Loucy (cell line): ENCODE measurements at regions not wholly inside any gene's neighbourhood (a gene's known extent, or its start where the extent isn't known, plus 50 kb on each side); places are given as distances from the start of the nearest gene placed in this dataset.

Experiments used
- H2AFZ ChIP-seq: fragments of 200-600 bp; sonication (generic); 2 replicates; pipeline ENCODE4 v1.6.0; 2016; ENCODE audit warnings: antibody characterized with exemption, mild to moderate bottlenecking, low read length, moderate library complexity
- H3F3A ChIP-seq: fragments of 200-600 bp; 2 replicates; pipeline ENCODE4 v1.6.0; 2016; ENCODE audit warnings: antibody characterized with exemption, low read depth, mild to moderate bottlenecking
- H3K27me3 ChIP-seq: fragments of 200-600 bp; sonication (generic); 2 replicates; pipeline ENCODE4 v1.6.1; 2014; ENCODE audit warnings: low read length, mild to moderate bottlenecking; ENCODE audit not compliant: insufficient read depth, poor library complexity, severe bottlenecking
- H3K36me3 ChIP-seq: fragments of 200-600 bp; sonication (generic); 2 replicates; pipeline ENCODE4 v1.6.1; 2016; ENCODE audit warnings: low read length; ENCODE audit not compliant: insufficient read depth
- H3K4me1 ChIP-seq: fragments of 200-600 bp; sonication (generic); 2 replicates; pipeline ENCODE4 v1.5.1; 2014; ENCODE audit warnings: low read length, mild to moderate bottlenecking; ENCODE audit not compliant: insufficient read depth, poor library complexity, severe bottlenecking
- H3K4me2 ChIP-seq: fragments of 200-600 bp; sonication (generic); 2 replicates; pipeline ENCODE4 v1.6.0; 2014; ENCODE audit warnings: antibody characterized with exemption, low read length, low read depth, mild to moderate bottlenecking; ENCODE audit not compliant: poor library complexity, severe bottlenecking
- H3K4me3 ChIP-seq: fragments of 200-600 bp; sonication (generic); 2 replicates; pipeline ENCODE4 v1.5.1; 2014; ENCODE audit warnings: low read length, mild to moderate bottlenecking, mixed read lengths; ENCODE audit not compliant: poor library complexity, severe bottlenecking
- H3K79me2 ChIP-seq: fragments of 200-600 bp; sonication (generic); 2 replicates; pipeline ENCODE4 v1.6.1; 2014; ENCODE audit warnings: low read length; ENCODE audit not compliant: insufficient read depth
- H3K9ac ChIP-seq: fragments of 200-600 bp; sonication (generic); 2 replicates; pipeline ENCODE4 v1.6.0; 2014; ENCODE audit warnings: mild to moderate bottlenecking, low read depth, low read length, moderate library complexity; ENCODE audit not compliant: poor library complexity, severe bottlenecking
- H3K9me2 ChIP-seq: fragments of 200-600 bp; sonication (generic); replicated peaks from 2 replicates; pipeline ENCODE4 v1.6.1; 2016; ENCODE audit warnings: low read depth, low read length, mixed read lengths
- H3K9me3 ChIP-seq: fragments of 200-600 bp; sonication (generic); 2 replicates; pipeline ENCODE4 v1.6.1; 2014; ENCODE audit warnings: mild to moderate bottlenecking, antibody characterized with exemption, low read length, low read depth; ENCODE audit not compliant: insufficient read depth
- H4K20me1 ChIP-seq: fragments of 200-600 bp; sonication (generic); 2 replicates; pipeline ENCODE4 v1.6.0; 2014; ENCODE audit warnings: antibody characterized with exemption, low read length, mild to moderate bottlenecking; ENCODE audit not compliant: insufficient read depth, poor library complexity, severe bottlenecking
- EZH2phosphoT487 ChIP-seq: fragments of 200-600 bp; IDR thresholded peaks from 2 replicates; pipeline ENCODE4 v1.6.1; 2018; ENCODE audit warnings: antibody characterized with exemption, mild to moderate bottlenecking, moderate library complexity, borderline replicate concordance
- TF ChIP-seq, protein P1 (sequence below): fragments of 200-600 bp; sonication (generic); conservative IDR thresholded peaks from 2 replicates; pipeline ENCODE4 v1.5.1; 2014; ENCODE audit warnings: mild to moderate bottlenecking, antibody characterized with exemption, low read length

DNA sequence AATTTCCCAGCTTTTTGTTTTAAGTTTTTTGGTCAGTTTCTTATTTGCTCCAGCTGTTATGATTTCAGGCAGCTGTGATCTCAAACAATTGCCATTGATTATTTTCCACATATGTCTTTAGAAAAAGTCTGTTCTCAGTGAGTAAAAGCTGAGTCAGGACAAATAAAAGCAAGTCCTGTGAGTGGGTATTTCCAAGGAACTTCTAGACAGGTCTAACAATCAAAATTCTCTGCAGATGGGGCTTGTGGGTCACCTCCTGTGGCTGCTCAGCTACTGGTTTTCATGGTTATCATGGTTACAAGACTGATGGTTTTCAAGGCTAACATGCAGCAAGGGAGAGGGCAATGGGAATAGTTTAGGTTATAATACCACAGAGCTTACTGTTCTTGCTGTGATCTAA is 585.7 kb downstream of the LMO4 start:
- Histone ChIP-seq H3K4me2 (no peak overlapping the region), H3K4me3 (no peak overlapping the region), H3K36me3 (no peaks in the 10 kb centered on the region), H3K9me2 (no peaks in the 10 kb centered on the region), H3K9ac (no peak overlapping the region), H3K79me2 (no peaks in the 10 kb centered on the region), H3K27me3 (no peaks in the 10 kb centered on the region), H2AFZ (no peak overlapping the region), H4K20me1 (no peaks in the 10 kb centered on the region), H3F3A (no peaks in the 10 kb centered on the region), H3K9me3 (peaks cover 20% of the 10 kb centered on the region; the same call in 1 of the 2 replicates), H3K4me1 (no peaks in the 10 kb centered on the region)
- no peak for TF ChIP-seq EZH2phosphoT487
- TF ChIP-seq, protein P1, sequence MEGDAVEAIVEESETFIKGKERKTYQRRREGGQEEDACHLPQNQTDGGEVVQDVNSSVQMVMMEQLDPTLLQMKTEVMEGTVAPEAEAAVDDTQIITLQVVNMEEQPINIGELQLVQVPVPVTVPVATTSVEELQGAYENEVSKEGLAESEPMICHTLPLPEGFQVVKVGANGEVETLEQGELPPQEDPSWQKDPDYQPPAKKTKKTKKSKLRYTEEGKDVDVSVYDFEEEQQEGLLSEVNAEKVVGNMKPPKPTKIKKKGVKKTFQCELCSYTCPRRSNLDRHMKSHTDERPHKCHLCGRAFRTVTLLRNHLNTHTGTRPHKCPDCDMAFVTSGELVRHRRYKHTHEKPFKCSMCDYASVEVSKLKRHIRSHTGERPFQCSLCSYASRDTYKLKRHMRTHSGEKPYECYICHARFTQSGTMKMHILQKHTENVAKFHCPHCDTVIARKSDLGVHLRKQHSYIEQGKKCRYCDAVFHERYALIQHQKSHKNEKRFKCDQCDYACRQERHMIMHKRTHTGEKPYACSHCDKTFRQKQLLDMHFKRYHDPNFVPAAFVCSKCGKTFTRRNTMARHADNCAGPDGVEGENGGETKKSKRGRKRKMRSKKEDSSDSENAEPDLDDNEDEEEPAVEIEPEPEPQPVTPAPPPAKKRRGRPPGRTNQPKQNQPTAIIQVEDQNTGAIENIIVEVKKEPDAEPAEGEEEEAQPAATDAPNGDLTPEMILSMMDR: no peak

DNA sequence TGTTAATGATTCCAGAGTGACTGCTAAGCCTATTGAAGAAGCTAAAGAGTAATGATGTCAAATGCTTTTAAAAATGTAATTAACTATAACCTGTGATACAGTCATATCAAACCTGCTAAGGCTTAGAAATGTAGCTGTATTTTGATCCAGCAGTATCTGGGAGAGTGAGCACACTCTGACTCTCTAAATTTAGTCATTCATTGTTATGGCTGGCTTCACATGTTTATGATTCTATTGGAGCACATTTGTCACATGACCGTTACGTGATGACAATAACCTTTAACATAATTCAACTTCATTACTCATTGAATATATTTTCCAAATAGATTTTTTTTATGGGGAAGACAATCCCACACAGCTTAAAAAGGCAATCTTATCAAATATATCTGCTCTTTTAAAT is 587.1 kb downstream of the LMO4 start:
- no peaks in the 10 kb centered on the region for H3F3A ChIP-seq
- H3K4me1 ChIP-seq: no peaks in the 10 kb centered on the region
- no peak overlapping the region for H3K9ac ChIP-seq
- H3K9me3 ChIP-seq: peaks cover 20% of the 10 kb centered on the region; the same call in 1 of the 2 replicates
- no peaks in the 10 kb centered on the region for H4K20me1 ChIP-seq
- no peaks in the 10 kb centered on the region for H3K27me3 ChIP-seq
- TF ChIP-seq, protein P1: no peak
- no peak for TF ChIP-seq EZH2phosphoT487
- H3K36me3 ChIP-seq: no peaks in the 10 kb centered on the region
- no peaks in the 10 kb centered on the region for H3K79me2 ChIP-seq
- H2AFZ ChIP-seq: no peak overlapping the region
- H3K4me2 ChIP-seq: no peak overlapping the region
- H3K9me2 ChIP-seq: no peaks in the 10 kb centered on the region
- no peak overlapping the region for H3K4me3 ChIP-seq

DNA sequence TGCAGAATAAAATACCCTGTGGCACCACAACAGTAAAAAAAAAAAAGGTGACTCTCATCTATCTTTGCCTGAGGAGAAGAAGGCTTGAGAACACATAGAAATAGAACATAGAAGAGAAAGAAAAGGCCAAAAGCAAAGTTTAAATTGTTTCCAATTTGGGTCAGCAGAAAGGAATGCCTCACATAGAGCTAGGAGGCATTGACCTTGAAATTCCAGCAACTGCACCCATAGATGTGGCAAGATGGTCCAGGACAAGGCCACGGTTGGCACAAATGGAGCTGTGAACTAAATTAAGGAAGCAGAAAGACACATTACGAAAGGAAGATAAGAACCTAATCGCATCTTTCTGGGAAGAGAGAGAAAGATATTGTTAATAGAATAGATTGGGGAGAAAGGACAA is 588.3 kb downstream of the LMO4 start:
- no peaks in the 10 kb centered on the region for H3K4me1 ChIP-seq
- no peak overlapping the region for H2AFZ ChIP-seq
- H3F3A ChIP-seq: no peaks in the 10 kb centered on the region

More for the DNA sequence above, 588.3 kb downstream of the LMO4 start:
- Histone ChIP-seq H3K36me3 (no peaks in the 10 kb centered on the region), H3K27me3 (no peaks in the 10 kb centered on the region), H3K4me3 (no peak overlapping the region), H3K79me2 (no peaks in the 10 kb centered on the region), H3K9me2 (no peaks in the 10 kb centered on the region), H3K9me3 (peaks cover 20% of the 10 kb centered on the region; the same call in 1 of the 2 replicates), H4K20me1 (no peaks in the 10 kb centered on the region), H3K4me2 (no peak overlapping the region), H3K9ac (no peak overlapping the region)
- no peak for TF ChIP-seq EZH2phosphoT487
- TF ChIP-seq, protein P1: no peak
